ENCODE measurements at regions not wholly inside any gene's neighbourhood (a gene's known extent, or its start where the extent isn't known, plus 50 kb on each side); places are given as distances from the start of the nearest gene placed in this dataset.
"Not testable (repeated sequence)": the region's sequence is repeated elsewhere in the genome, so short reads cannot be mapped to it uniquely, and the experiment has no call there.

DNA sequence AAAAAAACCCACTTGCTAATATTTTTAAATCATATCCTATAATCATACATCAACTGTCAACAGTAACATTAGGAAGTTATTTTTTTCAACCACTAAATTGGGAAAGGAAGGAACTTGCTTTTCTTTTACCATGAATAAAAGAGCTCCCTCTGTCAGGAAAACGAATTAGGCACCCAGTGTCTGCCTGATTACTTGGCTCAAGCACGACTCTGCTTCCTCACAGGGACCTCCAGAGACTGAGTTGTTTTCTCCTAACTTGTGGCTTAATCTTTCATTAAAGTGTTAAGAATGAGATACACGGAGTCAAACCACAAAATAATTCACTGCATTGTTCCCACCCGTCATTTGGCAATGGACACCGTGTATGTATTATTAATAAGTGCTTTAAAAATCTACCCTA is 1405.1 kb upstream of the EYS start:
- Histone ChIP-seq H3K4me1 (ENCODE audit: insufficient read depth) (no peaks in the 10 kb centered on the region), H3K4me3 (no peak overlapping the region), H2AFZ (no peak overlapping the region), H3K9me2 (replicated peaks; ENCODE audit: insufficient read depth) (no peaks in the 10 kb centered on the region), H3K4me2 (no peak overlapping the region), H3K36me3 (replicated peaks; ENCODE audit: insufficient read depth, low read depth) (no peaks in the 10 kb centered on the region), H3K27ac (no peak overlapping the region), H3K27me3 (no peaks in the 10 kb centered on the region), H4K20me1 (ENCODE audit: insufficient read depth, poor library complexity, severe bottlenecking) (no peaks in the 10 kb centered on the region), H3K79me2 (no peaks in the 10 kb centered on the region), H3K9me3 (ENCODE audit: low read depth) (no peaks in the 10 kb centered on the region)
- DNase-seq (ENCODE audit: low spot score): no peak
- no peak for TF ChIP-seq CTCF (IDR thresholded peaks at IDR 0.05; ENCODE audit: poor library complexity)
- no peak for TF ChIP-seq EZH2phosphoT487 (IDR thresholded peaks at IDR 0.05; ENCODE audit: low read depth, severe bottlenecking, unreplicated experiment)
- 59% methylated on average over 5 of the region's 5 CpGs for WGBS (ENCODE audit: low lambda C conversion rate, missing lambda C conversion rate)

DNA sequence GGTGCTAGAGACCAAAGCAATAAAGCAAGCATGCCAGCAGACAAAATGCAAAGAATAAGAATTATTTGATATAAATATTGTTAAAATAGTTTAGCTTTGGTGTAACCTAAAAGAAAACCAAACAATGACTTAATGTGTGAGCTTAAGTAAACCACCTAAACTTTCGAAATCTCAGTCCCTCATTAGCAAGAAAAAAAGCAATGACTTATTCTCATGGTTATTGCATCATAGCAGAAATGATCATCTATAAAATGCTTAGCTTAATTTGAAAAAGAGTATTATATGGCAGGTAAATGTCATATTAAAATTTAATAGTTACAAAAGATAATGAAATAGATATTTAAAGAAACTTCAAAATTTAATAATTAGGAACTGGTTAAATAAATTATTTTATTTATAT is 1395.7 kb upstream of the EYS start:
- Histone ChIP-seq H4K20me1 (ENCODE audit: insufficient read depth, poor library complexity, severe bottlenecking) (no peaks in the 10 kb centered on the region), H3K4me1 (ENCODE audit: insufficient read depth) (no peaks in the 10 kb centered on the region), H2AFZ (no peak overlapping the region), H3K9me2 (replicated peaks; ENCODE audit: insufficient read depth) (no peaks in the 10 kb centered on the region), H3K9me3 (ENCODE audit: low read depth) (no peaks in the 10 kb centered on the region), H3K36me3 (replicated peaks; ENCODE audit: insufficient read depth, low read depth) (no peaks in the 10 kb centered on the region), H3K27ac (no peak overlapping the region), H3K4me2 (no peak overlapping the region), H3K27me3 (no peaks in the 10 kb centered on the region), H3K79me2 (no peaks in the 10 kb centered on the region), H3K4me3 (no peak overlapping the region)
- 56% methylated on average over 1 of the region's 1 CpG for WGBS (ENCODE audit: low lambda C conversion rate, missing lambda C conversion rate)
- no peak for TF ChIP-seq CTCF (IDR thresholded peaks at IDR 0.05; ENCODE audit: poor library complexity)
- no peak for TF ChIP-seq EZH2phosphoT487 (IDR thresholded peaks at IDR 0.05; ENCODE audit: low read depth, severe bottlenecking, unreplicated experiment)
- TF ChIP-seq EZH2 (IDR thresholded peaks at IDR 0.05; ENCODE audit: borderline replicate concordance): no peak
- no peak for DNase-seq (ENCODE audit: low spot score)

GRCh38 chr6:67095618-67096226 is 1388.7 kb upstream of the EYS start:
- not testable (repeated sequence) for H3K27me3 ChIP-seq; H3K4me1 ChIP-seq (ENCODE audit: insufficient read depth); H2AFZ ChIP-seq; H3K9me3 ChIP-seq (ENCODE audit: low read depth); H3K27ac ChIP-seq; H3K4me3 ChIP-seq; H3K4me2 ChIP-seq; H4K20me1 ChIP-seq (ENCODE audit: insufficient read depth, poor library complexity, severe bottlenecking); DNase-seq (ENCODE audit: low spot score); H3K36me3 ChIP-seq (replicated peaks; ENCODE audit: insufficient read depth, low read depth); H3K79me2 ChIP-seq; H3K9me2 ChIP-seq (replicated peaks; ENCODE audit: insufficient read depth)
- WGBS (ENCODE audit: low lambda C conversion rate, missing lambda C conversion rate): 89% methylated on average over 11 of the region's 11 CpGs

DNA sequence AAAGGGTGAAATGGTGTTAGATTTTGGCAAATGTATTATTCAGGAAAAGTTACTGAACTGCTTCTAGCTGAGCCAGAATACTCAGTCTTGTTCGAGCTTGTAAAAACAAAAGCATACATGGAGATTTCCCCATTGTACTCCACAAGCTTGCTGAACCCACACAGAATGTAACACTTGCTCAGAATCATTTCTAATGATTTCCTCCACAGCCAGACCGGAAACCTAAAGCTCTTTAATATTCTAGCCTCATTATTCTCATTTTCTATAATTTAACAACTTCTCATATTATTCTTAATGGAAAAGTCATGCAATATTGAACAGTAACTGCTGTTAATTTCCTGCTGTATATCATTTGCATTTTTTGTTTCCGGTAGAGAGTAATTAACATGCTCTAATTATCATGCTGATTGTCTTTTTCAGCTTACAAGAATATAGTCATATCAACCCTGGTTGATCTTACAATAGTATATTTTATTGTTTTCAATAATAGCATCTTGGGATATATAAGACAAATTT is 1387.5 kb upstream of the EYS start:
- 85% methylated on average over 3 of the region's 3 CpGs for WGBS (ENCODE audit: low lambda C conversion rate, missing lambda C conversion rate)
- no peaks in the 10 kb centered on the region for H3K4me1 ChIP-seq (ENCODE audit: insufficient read depth)
- no peaks in the 10 kb centered on the region for H3K9me2 ChIP-seq (replicated peaks; ENCODE audit: insufficient read depth)

More for the DNA sequence above, 1387.5 kb upstream of the EYS start:
- H4K20me1 ChIP-seq (ENCODE audit: insufficient read depth, poor library complexity, severe bottlenecking): no peaks in the 10 kb centered on the region
- no peak overlapping the region for H3K27ac ChIP-seq
- H3K4me2 ChIP-seq: no peak overlapping the region
- no peaks in the 10 kb centered on the region for H3K27me3 ChIP-seq
- no peak overlapping the region for H2AFZ ChIP-seq
- no peak for DNase-seq (ENCODE audit: low spot score)
- TF ChIP-seq CTCF (IDR thresholded peaks at IDR 0.05; ENCODE audit: poor library complexity): no peak
- TF ChIP-seq EZH2phosphoT487 (IDR thresholded peaks at IDR 0.05; ENCODE audit: low read depth, severe bottlenecking, unreplicated experiment): no peak
- no peak for TF ChIP-seq EZH2 (IDR thresholded peaks at IDR 0.05; ENCODE audit: borderline replicate concordance)
- no peak overlapping the region for H3K4me3 ChIP-seq
- no peaks in the 10 kb centered on the region for H3K79me2 ChIP-seq
- H3K36me3 ChIP-seq (replicated peaks; ENCODE audit: insufficient read depth, low read depth): no peaks in the 10 kb centered on the region
- H3K9me3 ChIP-seq (ENCODE audit: low read depth): no peaks in the 10 kb centered on the region

Data from hepatocyte (in vitro differentiated cells).